ENCODE measurements at regions not wholly inside any gene's neighbourhood (a gene's known extent, or its start where the extent isn't known, plus 50 kb on each side); places are given as distances from the start of the nearest gene placed in this dataset.

DNA sequence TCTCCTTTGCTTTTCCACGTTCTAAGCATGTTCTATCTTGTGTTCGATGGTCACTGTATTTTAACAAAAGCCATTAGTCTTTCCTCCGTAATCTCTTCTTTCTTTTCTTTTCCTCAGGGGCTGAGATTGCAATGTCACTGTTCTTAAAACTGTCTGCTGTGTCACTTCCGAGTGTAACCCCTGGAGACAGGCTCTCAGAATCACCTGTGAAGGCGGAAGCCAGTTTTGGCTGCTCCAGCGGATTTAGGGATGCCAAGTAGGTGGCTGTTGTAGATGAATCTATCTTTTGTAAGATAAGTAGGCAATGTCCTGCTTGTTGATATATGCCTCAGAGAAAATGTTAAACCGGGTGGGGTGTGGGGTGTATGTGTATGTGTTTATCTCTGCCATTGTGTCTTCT is 94.7 kb upstream of the L3MBTL4 start:
- Histone ChIP-seq H3K4me1 (ENCODE audit: control insufficient read depth in 1 of 2, insufficient read depth in 2 of 2, low read length in 2 of 2) (no peaks in the 10 kb centered on the region), H4K20me1 (ENCODE audit: insufficient read depth, low read length) (no peaks in the 10 kb centered on the region), H3K36me3 (replicated peaks in 1 of 2; ENCODE audit: control insufficient read depth in 1 of 2, insufficient read depth in 2 of 2, low read length in 2 of 2) (no peaks in the 10 kb centered on the region), H3K27ac (ENCODE audit: low read depth in 1 of 2, low read length in 2 of 2) (no peak overlapping the region), H3K79me2 (ENCODE audit: insufficient read depth, low read length) (no peaks in the 10 kb centered on the region), H3K4me2 (replicated peaks; ENCODE audit: extremely low read depth, low read length, poor library complexity, severe bottlenecking) (no peak overlapping the region), H3K9me3 (replicated peaks in 1 of 2; ENCODE audit: control insufficient read depth in 1 of 2, insufficient read depth in 1 of 2, low read length in 2 of 2) (peaks cover 0 to 3% of the 10 kb centered on the region in 2 donors), H3K9ac (ENCODE audit: insufficient read depth, low read length, poor library complexity, severe bottlenecking) (no peak overlapping the region), H3K4me3 (replicated peaks in 1 of 3; ENCODE audit: low read depth in 2 of 3, low read length in 3 of 3) (no peak overlapping the region), H2AFZ (ENCODE audit: insufficient read depth, low read depth, low read length, poor library complexity, severe bottlenecking) (no peak overlapping the region), H3K27me3 (ENCODE audit: control insufficient read depth in 2 of 2, insufficient read depth in 2 of 2, low read length in 2 of 2) (no peaks in the 10 kb centered on the region)
- intact Hi-C loops (cut with micrococcal nuclease) = no loop called here
- TF ChIP-seq, protein P1, sequence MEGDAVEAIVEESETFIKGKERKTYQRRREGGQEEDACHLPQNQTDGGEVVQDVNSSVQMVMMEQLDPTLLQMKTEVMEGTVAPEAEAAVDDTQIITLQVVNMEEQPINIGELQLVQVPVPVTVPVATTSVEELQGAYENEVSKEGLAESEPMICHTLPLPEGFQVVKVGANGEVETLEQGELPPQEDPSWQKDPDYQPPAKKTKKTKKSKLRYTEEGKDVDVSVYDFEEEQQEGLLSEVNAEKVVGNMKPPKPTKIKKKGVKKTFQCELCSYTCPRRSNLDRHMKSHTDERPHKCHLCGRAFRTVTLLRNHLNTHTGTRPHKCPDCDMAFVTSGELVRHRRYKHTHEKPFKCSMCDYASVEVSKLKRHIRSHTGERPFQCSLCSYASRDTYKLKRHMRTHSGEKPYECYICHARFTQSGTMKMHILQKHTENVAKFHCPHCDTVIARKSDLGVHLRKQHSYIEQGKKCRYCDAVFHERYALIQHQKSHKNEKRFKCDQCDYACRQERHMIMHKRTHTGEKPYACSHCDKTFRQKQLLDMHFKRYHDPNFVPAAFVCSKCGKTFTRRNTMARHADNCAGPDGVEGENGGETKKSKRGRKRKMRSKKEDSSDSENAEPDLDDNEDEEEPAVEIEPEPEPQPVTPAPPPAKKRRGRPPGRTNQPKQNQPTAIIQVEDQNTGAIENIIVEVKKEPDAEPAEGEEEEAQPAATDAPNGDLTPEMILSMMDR (IDR thresholded peaks at IDR 0.05) = no peak
- Mint-ChIP-seq H3K9me3 (peaks cover 0 to 3% (median 0%) of the 10 kb centered on the region in 7 donors), H3K4me1 (no peaks in the 10 kb centered on the region), H3K4me3 (no peak overlapping the region), H3K27me3 (ENCODE audit: low read depth in 3 of 3) (peaks cover 0 to 2% (median 2%) of the 10 kb centered on the region in 3 donors), H3K27ac (no peak overlapping the region), H3K36me3 (no peaks in the 10 kb centered on the region)
- WGBS (ENCODE audit: insufficient coverage) = 74% methylated on average over 6 of the region's 7 CpGs
- DNase-seq = no peak

DNA sequence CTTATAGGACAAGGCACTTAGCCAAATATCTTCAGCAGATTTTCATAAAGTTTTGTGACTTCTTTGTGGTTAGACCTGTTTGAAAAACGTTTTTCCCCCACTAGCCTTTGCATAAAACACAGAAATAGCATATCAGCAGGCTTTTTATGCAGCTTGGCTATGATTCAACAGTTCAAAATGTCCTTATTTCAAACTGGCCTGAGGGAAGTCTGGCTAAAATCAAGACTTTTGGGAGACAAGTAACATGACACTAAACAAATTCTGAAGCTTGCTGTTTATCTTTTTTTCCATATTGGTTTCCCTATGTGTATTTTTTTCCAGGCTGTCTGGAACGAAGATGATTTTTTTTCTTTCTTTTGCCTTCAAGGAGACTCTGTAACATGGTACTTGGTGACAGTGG is 95.1 kb upstream of the L3MBTL4 start:
- H3K27ac ChIP-seq (ENCODE audit: low read depth in 1 of 2, low read length in 2 of 2) = no peak overlapping the region
- TF ChIP-seq, protein P1 (IDR thresholded peaks at IDR 0.05) = no peak
- H3K36me3 ChIP-seq (replicated peaks in 1 of 2; ENCODE audit: control insufficient read depth in 1 of 2, insufficient read depth in 2 of 2, low read length in 2 of 2) = no peaks in the 10 kb centered on the region
- H3K27me3 ChIP-seq (ENCODE audit: control insufficient read depth in 2 of 2, insufficient read depth in 2 of 2, low read length in 2 of 2) = no peaks in the 10 kb centered on the region
- H3K4me3 ChIP-seq (replicated peaks in 1 of 3; ENCODE audit: low read depth in 2 of 3, low read length in 3 of 3) = no peak overlapping the region
- Mint-ChIP-seq H3K27me3 (ENCODE audit: low read depth in 3 of 3) (peaks cover 0 to 2% (median 2%) of the 10 kb centered on the region in 3 donors), H3K4me3 (no peak overlapping the region), H3K4me1 (no peaks in the 10 kb centered on the region), H3K36me3 (no peaks in the 10 kb centered on the region), H3K9me3 (peaks cover 0 to 3% (median 0%) of the 10 kb centered on the region in 7 donors), H3K27ac (no peak overlapping the region)
- no peak overlapping the region for H3K4me2 ChIP-seq (replicated peaks; ENCODE audit: extremely low read depth, low read length, poor library complexity, severe bottlenecking)
- no peaks in the 10 kb centered on the region for H4K20me1 ChIP-seq (ENCODE audit: insufficient read depth, low read length)
- no peak for DNase-seq
- no peak overlapping the region for H3K9ac ChIP-seq (ENCODE audit: insufficient read depth, low read length, poor library complexity, severe bottlenecking)
- WGBS (ENCODE audit: insufficient coverage) = 38% methylated on average over 2 of the region's 2 CpGs
- intact Hi-C loops (cut with micrococcal nuclease) = no loop called here
- H3K79me2 ChIP-seq (ENCODE audit: insufficient read depth, low read length) = no peaks in the 10 kb centered on the region
- H3K4me1 ChIP-seq (ENCODE audit: control insufficient read depth in 1 of 2, insufficient read depth in 2 of 2, low read length in 2 of 2) = no peaks in the 10 kb centered on the region
- H2AFZ ChIP-seq (ENCODE audit: insufficient read depth, low read depth, low read length, poor library complexity, severe bottlenecking) = no peak overlapping the region
- H3K9me3 ChIP-seq (replicated peaks in 1 of 2; ENCODE audit: control insufficient read depth in 1 of 2, insufficient read depth in 1 of 2, low read length in 2 of 2) = peaks cover 0 to 7% of the 10 kb centered on the region in 2 donors

Data from CD14-positive monocyte (primary cell).